ENCODE measurements at regions not wholly inside any gene's neighbourhood (a gene's known extent, or its start where the extent isn't known, plus 50 kb on each side); places are given as distances from the start of the nearest gene placed in this dataset.
A peak's percentile ranks its signal among the peaks of the same experiment; 100 is the strongest.
"Not testable (repeated sequence)": the region's sequence is repeated elsewhere in the genome, so short reads cannot be mapped to it uniquely, and the experiment has no call there.

DNA sequence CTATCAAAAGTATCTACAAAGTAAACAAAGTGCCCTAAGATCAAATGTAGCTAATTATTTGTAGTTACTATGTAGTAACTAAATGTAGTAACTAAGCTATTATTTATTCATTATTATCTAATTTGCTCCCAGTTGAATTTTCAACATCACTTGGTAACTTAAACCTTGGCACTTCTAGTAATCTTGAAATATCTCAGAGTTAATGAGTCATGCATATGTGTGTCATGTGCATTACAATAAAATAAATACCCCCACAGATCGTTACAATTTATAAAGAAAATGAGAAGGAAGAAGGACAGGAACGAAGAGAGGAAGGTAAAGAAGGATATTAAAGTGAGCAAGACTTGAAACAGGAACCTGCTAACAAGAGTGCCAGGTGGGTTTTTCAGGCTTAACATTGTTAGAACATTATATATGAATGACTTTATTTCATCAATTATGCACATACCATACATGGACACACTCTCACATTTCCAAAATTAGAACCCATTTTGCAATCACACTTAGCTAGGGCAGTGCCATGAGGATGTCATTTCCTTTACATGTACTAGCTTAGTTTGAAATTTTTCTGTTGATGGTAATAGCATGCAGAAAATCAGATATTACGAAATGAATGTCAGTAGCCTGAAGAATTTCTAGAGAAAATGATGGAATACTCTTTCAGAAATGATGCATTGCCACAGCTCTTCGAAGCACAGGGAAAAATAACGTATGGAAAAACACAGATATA lies 1670.4 kb upstream of the AGA start:
- no peak for DNase-seq (ENCODE audit: low spot score)

GRCh38 chr4:179114615-179115014 lies 1672.4 kb upstream of the AGA start:
- no peak for DNase-seq (ENCODE audit: low spot score)

DNA sequence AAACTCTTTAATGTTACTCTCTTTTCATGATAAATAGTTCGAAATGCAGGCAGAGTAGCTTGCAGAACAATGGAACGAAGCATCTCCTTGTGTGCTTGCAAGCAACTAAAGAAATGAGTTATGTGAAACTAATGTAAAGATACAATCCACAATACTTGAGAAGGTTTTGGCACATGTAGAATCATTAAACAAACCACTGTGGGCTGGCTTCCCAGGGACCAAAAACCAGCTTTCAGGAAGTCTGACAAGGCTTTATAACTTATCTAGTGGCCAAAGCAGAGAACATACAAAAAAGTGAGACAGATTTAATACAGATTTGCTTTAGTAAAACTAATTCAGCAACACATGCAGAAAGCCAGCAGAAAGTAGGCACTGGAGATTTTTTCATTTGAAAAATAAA lies 1673.8 kb upstream of the AGA start:
- peak; percentile 1 for DNase-seq (ENCODE audit: low spot score)

GRCh38 chr4:179116581-179116980 lies 1674.3 kb upstream of the AGA start:
- DNase-seq (ENCODE audit: low spot score): no peak

DNA sequence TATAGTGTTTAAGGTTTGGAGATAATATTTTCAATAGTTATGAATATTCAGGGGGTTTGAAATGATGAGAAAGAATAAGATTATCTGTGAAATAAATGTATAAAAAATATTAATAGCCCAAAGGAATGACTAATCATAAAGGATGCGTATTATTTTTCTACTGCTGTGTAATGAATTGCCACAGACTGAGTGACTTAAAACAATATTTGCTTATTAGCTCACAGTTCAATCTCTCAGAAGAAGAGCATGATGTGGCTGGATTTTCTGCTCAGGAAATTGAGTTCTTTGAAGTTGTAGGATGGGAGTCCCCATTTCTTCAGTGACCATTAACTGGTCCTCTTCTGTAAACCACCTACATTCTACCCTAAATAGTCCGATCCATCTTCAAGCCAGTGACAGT lies 1680.8 kb upstream of the AGA start:
- DNase-seq (ENCODE audit: low spot score): no peak

GRCh38 chr4:179124419-179124818 lies 1682.2 kb upstream of the AGA start:
- DNase-seq (ENCODE audit: low spot score): no peak

GRCh38 chr4:179124957-179125356 lies 1682.7 kb upstream of the AGA start:
- peak; percentile 5 for DNase-seq (ENCODE audit: low spot score)

GRCh38 chr4:179125870-179126269 lies 1683.6 kb upstream of the AGA start:
- no peak for DNase-seq (ENCODE audit: low spot score)

GRCh38 chr4:179128299-179128698 lies 1686.1 kb upstream of the AGA start:
- no peak for DNase-seq (ENCODE audit: low spot score)

- DNase-seq (ENCODE audit: low spot score): no peak
Measured at GRCh38 chr4:179130122-179130714, 1688.0 kb upstream of the AGA start.

GRCh38 chr4:179145746-179146525 lies 1703.7 kb upstream of the AGA start:
- no peak for DNase-seq (ENCODE audit: low spot score)

- no peak for DNase-seq (ENCODE audit: low spot score)
Measured at GRCh38 chr4:179151770-179152169, 1709.5 kb upstream of the AGA start.

DNA sequence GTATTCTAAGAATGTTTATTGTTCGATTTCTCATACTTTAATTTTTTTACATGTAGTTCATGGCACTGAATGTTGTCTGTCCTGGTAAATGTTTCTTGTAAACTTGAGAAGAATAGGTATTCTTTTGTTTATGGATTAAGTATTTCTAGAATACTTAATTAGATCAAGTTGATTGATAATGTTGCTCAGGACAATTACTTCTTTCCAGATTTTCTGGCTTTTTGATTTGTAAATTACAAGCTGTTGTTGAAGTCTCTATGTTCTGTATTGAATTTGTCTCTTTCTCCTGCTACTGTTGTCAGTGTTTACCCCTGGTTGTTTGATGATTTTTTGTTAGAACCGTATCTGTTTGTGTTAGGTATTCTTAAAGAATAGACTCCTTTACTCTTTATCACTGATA lies 1720.9 kb upstream of the AGA start:
- no peak for DNase-seq (ENCODE audit: low spot score)

DNA sequence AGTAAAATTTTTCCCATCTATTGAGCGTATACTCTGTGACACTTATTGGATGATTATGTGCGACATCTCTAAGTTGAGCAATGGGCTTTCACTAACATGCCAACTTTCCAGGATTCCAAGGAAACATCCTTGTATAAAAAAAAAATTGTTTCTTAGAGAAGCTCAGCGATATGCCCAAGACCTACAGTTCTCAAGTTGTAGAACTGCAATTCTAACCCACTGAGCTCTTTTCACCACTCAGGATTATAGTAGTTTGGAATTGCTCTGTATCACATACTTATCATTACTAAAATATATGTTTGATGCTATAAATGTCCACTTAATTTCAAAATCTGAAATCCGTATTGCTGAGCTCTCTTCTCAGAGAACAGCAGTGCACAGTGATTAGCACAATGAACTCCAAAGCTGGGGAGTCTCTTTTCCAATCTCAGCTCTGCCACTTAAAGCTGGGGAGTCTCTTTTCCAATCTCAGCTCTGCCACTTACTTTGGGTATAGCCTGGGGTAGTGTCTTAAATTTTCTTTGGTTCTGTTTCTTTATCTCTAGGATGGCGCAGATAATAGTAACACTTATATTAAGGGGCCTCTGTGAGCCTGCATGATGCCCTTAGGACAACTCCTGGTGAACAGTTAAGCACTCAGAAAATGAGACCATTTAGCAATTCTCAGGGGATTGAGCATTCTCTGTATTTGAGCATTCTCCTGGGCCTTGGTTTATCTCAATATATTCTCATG lies 1722.2 kb upstream of the AGA start:
- DNase-seq (ENCODE audit: low spot score): no peak

DNA sequence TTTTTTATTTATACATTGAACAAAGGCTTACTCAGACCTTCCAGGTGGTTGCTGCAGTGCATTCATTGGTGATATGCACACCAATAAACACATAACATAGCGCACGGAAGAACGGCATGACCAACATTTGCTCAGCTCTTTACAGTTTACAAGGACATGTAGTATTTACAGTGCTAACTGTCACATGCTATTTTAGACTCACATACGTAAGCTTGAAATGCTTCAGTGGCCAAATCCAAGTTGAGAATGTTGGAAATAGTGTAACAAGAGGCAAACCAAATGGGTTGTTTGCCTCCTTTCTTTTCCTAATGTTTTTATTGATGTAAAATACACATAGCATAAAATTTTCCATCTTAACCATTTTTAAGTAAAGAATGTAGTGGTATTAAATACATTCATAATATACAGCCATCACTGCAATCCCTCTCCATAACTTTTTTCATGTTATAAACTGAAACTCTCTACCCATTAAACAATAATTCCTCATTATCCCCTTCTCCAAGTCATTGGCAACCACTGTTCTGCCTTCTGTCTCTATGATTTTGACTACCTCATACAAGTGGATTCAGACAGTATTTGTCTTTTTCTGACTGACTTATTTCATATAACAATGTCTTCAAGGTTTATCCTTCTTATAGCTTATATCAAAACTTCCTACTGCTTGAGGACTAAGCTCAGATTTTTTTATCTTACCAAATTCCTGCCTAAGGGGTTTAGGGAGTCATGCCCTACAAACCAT lies 1722.9 kb upstream of the AGA start:
- DNase-seq (ENCODE audit: low spot score): no peak

DNA sequence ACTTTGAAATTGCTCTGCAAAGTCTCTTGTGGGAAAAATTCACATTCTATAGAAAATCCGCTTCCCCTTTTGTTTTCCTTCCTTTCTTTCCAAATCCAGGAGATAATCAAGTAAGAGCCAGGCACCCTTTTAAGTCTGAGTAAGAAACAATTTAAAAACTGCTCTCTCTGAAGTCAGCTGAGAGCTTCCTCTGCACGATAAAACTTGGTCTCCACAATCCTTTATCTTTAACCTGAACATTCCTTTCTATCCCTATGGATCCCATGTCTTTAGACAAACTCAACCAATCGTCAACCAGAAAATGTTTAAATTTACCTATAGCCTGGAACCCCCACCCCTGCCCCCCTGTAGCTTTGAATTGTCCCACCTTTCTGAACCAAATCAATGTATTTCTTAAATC lies 1723.6 kb upstream of the AGA start:
- no peak for DNase-seq (ENCODE audit: low spot score)

DNA sequence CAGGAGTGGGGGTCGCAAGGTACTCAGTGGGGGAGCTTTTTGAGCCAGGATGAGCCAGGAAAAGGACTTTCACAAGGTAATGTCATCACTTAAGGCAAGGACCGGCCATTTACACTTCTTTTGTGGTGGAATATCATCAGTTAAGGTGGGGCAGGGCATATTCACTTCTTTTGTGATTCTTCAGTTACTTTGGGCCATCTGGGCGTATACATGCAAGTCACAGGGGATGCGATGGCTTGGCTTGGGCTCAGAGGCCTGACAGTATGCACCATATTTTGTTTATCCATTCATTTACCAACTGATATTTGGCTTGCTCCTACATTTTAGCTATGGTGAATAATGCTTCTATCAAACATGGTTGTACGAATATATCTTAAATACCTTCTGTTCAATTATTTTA lies 1728.1 kb upstream of the AGA start:
- not testable (repeated sequence) for DNase-seq (ENCODE audit: low spot score)

DNA sequence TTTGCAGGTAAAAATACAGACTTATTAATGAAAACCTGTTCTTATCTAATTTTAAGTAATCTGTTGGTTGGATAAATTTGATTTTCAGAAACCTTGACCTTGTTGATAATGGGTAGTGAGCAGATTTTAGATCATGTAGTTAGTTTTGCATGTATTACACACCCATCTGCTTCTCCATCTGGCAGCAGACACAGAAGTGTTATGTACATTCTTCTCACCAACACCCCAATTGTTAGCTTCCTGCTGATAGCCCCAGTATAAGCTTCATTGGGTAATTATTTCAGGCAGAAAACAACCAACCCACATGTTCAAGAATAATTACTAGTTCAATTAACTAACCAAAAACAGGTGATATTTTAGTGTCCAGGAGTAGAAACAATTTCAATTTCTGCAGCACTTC lies 1740.5 kb upstream of the AGA start:
- no peak for DNase-seq (ENCODE audit: low spot score)

DNA sequence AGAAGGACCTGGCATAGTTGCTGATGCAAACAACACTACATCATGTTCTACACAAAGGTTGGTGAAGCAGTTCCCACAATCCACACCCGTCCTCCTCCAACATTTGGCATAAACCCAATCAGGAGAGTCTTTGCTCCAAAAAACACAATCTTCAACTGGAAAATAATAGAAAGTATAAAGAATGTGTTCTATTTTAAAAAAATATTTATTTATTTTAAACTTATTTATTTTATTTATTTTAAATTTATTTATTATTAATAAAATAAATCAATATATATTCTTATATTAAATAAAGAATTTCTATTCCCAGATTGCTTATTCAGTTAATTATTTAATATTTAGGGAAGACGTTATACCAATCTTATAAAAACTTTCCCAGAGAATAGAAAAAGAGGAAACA lies 1753.7 kb upstream of the AGA start:
- DNase-seq (ENCODE audit: low spot score): no peak

- peak; percentile 19 for DNase-seq (ENCODE audit: low spot score)
Measured at GRCh38 chr4:179196511-179196910, 1754.3 kb upstream of the AGA start.

- no peak for DNase-seq (ENCODE audit: low spot score)
Measured at GRCh38 chr4:179200681-179201080, 1758.4 kb upstream of the AGA start.

DNA sequence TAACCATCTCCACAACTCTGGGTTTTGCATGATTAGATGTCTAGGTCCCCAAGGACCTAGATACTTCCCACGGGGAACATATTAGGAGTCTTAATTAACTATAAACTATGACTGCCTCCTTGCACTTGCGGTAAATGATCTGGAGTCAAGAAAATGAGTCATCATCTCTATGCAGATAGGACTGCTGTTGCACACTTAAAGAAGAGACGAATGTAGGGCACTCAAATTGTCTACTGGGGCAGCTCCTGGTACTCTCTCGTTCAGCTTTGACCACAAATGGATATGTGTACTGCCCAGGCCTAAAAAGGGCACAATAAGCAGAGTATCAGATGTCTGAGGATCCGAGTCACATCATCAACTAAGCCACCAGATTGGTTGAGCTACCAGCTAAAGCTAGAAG lies 1783.4 kb upstream of the AGA start:
- DNase-seq (ENCODE audit: low spot score): no peak

Data from umbilical cord (tissue), 1 donor.